H1 (cell line): ENCODE measurements at regions not wholly inside any gene's neighbourhood (a gene's known extent, or its start where the extent isn't known, plus 50 kb on each side); places are given as distances from the start of the nearest gene placed in this dataset.

ENCODE experiments used
- EZH2 ChIP-seq: fragments of 200-600 bp; sonication (generic); IDR thresholded peaks from 2 replicates; pipeline ENCODE4 v1.7.1; 2012; ENCODE audit warnings: low read depth, mild to moderate bottlenecking, moderate library complexity, low read length, inconsistent platforms; ENCODE audit not compliant: severe bottlenecking
- POLR2A ChIP-seq, 2 experiments: IDR thresholded peaks; 1 replicate in 1 of 2; 2 replicates in 1 of 2; pipeline ENCODE4 v1.6.1; 2011; ENCODE audit warnings: low read depth in 2 of 2, low read length in 2 of 2, mild to moderate bottlenecking in 2 of 2; ENCODE audit errors: control extremely low read depth in 1 of 2
- USF2 ChIP-seq: IDR thresholded peaks from 2 replicates; pipeline ENCODE4 v1.6.1; 2011; ENCODE audit warnings: low read length, improper control_type of control experiment

- TF ChIP-seq USF2 (no peak), POLR2A (IDR thresholded peaks at IDR 0.05; ENCODE audit: control extremely low read depth in 1 of 2, low read depth in 2 of 2, low read length in 2 of 2) (no peak), EZH2 (no peak)
Observed at GRCh38 chr6:26175033-26175427, 87.8 kb downstream of the HFE start.
